Stomach (tissue), 4 donors: ENCODE measurements at regions not wholly inside any gene's neighbourhood (a gene's known extent, or its start where the extent isn't known, plus 50 kb on each side); places are given as distances from the start of the nearest gene placed in this dataset.

Experiments used
- EP300 ChIP-seq: sonication (generic); formaldehyde crosslinking; IDR thresholded peaks from one replicate; pipeline ENCODE4 v1.6.1; 2017; ENCODE audit warnings: antibody characterized with exemption
- POLR2A ChIP-seq, 4 donors: fragments of 450-650 bp; IDR thresholded peaks; one replicate each; pipeline ENCODE4 v1.6.1; 2016; ENCODE audit warnings: antibody characterized with exemption in 4 of 4, control low read depth in 2 of 4, mild to moderate bottlenecking in 1 of 4, moderate library complexity in 1 of 4
- POLR2AphosphoS5 ChIP-seq, 3 donors: sonication (generic); formaldehyde crosslinking; IDR thresholded peaks; one replicate each; pipeline ENCODE4 v1.6.1; 2016; ENCODE audit warnings: antibody characterized with exemption in 3 of 3
- TF ChIP-seq, protein P1 (sequence below), 7 experiments: fragments of 450-650 bp in 4 of 7; fragments of 200-600 bp in 3 of 7; sonication (generic) in 3 of 7; IDR thresholded peaks; one replicate each; pipeline ENCODE4 v1.5.1; 2016 to 2019; ENCODE audit warnings: antibody characterized with exemption in 7 of 7, control low read depth in 2 of 7, mild to moderate bottlenecking in 1 of 7

DNA sequence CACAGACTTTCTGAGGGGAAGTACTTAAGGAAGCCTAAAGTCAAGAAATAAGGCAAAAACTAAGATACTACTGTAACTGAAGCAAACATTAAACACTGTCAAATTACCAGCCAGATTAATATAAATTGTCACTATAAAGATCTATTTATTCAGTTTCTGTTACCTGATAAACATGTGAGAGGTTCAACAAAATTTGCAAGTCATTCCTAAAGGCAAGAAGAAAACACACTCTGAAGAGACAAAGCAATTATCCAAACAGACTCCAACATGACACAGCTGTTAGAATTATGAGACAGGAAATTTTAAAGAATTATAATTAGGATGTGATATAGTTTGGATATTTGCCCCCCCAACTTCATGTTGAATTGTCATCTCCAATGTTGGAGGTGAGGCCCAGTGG is 140.4 kb upstream of the COL3A1 start:
- TF ChIP-seq, protein P1, sequence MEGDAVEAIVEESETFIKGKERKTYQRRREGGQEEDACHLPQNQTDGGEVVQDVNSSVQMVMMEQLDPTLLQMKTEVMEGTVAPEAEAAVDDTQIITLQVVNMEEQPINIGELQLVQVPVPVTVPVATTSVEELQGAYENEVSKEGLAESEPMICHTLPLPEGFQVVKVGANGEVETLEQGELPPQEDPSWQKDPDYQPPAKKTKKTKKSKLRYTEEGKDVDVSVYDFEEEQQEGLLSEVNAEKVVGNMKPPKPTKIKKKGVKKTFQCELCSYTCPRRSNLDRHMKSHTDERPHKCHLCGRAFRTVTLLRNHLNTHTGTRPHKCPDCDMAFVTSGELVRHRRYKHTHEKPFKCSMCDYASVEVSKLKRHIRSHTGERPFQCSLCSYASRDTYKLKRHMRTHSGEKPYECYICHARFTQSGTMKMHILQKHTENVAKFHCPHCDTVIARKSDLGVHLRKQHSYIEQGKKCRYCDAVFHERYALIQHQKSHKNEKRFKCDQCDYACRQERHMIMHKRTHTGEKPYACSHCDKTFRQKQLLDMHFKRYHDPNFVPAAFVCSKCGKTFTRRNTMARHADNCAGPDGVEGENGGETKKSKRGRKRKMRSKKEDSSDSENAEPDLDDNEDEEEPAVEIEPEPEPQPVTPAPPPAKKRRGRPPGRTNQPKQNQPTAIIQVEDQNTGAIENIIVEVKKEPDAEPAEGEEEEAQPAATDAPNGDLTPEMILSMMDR (IDR thresholded peaks at IDR 0.05), result no peak
- no peak for TF ChIP-seq POLR2A (IDR thresholded peaks at IDR 0.05)
- no peak for TF ChIP-seq POLR2AphosphoS5 (IDR thresholded peaks at IDR 0.05)
- no peak for TF ChIP-seq EP300
